ENCODE measurements at regions not wholly inside any gene's neighbourhood (a gene's known extent, or its start where the extent isn't known, plus 50 kb on each side); places are given as distances from the start of the nearest gene placed in this dataset.

GRCh38 chr10:110444004-110444337, 53.7 kb upstream of the DUSP5 start:
- DNase-seq (no peak), ATAC-seq (replicated peaks in 1 of 4) (no peak)
- Histone ChIP-seq H3K4me3 (ENCODE audit: control insufficient read depth in 1 of 2, extremely low read depth in 1 of 2, low read length in 1 of 2) (no peak overlapping the region), H3K27me3 (replicated peaks in 1 of 2; ENCODE audit: control insufficient read depth in 2 of 2, extremely low read depth in 1 of 2, insufficient read depth in 2 of 2, low read length in 1 of 2) (peaks cover 0 to 6% of the 10 kb centered on the region in 2 experiments), H3K36me3 (ENCODE audit: control insufficient read depth in 2 of 2, extremely low read depth in 1 of 2, insufficient read depth in 1 of 2, low read length in 1 of 2) (no peaks in the 10 kb centered on the region), H3K4me1 (ENCODE audit: control insufficient read depth in 1 of 2, extremely low read depth in 1 of 2, insufficient read depth in 2 of 2, low read length in 2 of 2) (peaks cover 0 to 11% of the 10 kb centered on the region in 2 experiments), H3K27ac (ENCODE audit: low read length) (no peak overlapping the region), H3K9me3 (no peaks in the 10 kb centered on the region)
- H3K9me3 Mint-ChIP-seq, result no peaks in the 10 kb centered on the region
- POLR2A ChIA-PET, result no interaction called here
- H3K4me3 Mint-ChIP-seq, result no peak overlapping the region
- CTCF ChIA-PET, result interaction anchor here in 1 of 2 donors (0.6 kb wide), 1 partner anchor 582 kb away, joined by 3 read pairs; no protein-coding TSS in a partner anchor
- H3K27me3 Mint-ChIP-seq, result peaks cover 0 to 8% of the 10 kb centered on the region in 2 donors
- H3K4me1 Mint-ChIP-seq, result peaks cover 8 to 13% (median 9%) of the 10 kb centered on the region in 3 donors
- H3K27ac Mint-ChIP-seq, result no peak overlapping the region
- H3K36me3 Mint-ChIP-seq, result no peaks in the 10 kb centered on the region

GRCh38 chr10:110445871-110446270, 51.8 kb upstream of the DUSP5 start:
- no peak overlapping the region for H3K27ac Mint-ChIP-seq
- no peak for ATAC-seq (replicated peaks in 1 of 4)
- DNase-seq, result no peak
- Histone ChIP-seq H3K36me3 (ENCODE audit: control insufficient read depth in 2 of 2, extremely low read depth in 1 of 2, insufficient read depth in 1 of 2, low read length in 1 of 2) (no peaks in the 10 kb centered on the region), H3K4me1 (ENCODE audit: control insufficient read depth in 1 of 2, extremely low read depth in 1 of 2, insufficient read depth in 2 of 2, low read length in 2 of 2) (peaks cover 0 to 11% of the 10 kb centered on the region in 2 experiments), H3K27me3 (replicated peaks in 1 of 2; ENCODE audit: control insufficient read depth in 2 of 2, extremely low read depth in 1 of 2, insufficient read depth in 2 of 2, low read length in 1 of 2) (peaks cover 0 to 6% of the 10 kb centered on the region in 2 experiments), H3K9me3 (no peaks in the 10 kb centered on the region), H3K27ac (ENCODE audit: low read length) (no peak overlapping the region), H3K4me3 (ENCODE audit: control insufficient read depth in 1 of 2, extremely low read depth in 1 of 2, low read length in 1 of 2) (no peak overlapping the region)
- ChIA-PET POLR2A (no interaction called here), CTCF (no interaction called here)
- WGBS (ENCODE audit: insufficient coverage), result 82% methylated on average over 6 of the region's 6 CpGs
- no peaks in the 10 kb centered on the region for H3K9me3 Mint-ChIP-seq
- H3K36me3 Mint-ChIP-seq, result no peaks in the 10 kb centered on the region
- H3K4me3 Mint-ChIP-seq, result no peak overlapping the region
- H3K27me3 Mint-ChIP-seq, result peaks cover 0 to 8% of the 10 kb centered on the region in 2 donors
- H3K4me1 Mint-ChIP-seq, result peaks cover 8 to 13% (median 9%) of the 10 kb centered on the region in 3 donors

- POLR2A ChIA-PET, result no interaction called here
- H3K36me3 ChIP-seq (ENCODE audit: control insufficient read depth in 2 of 2, extremely low read depth in 1 of 2, insufficient read depth in 1 of 2, low read length in 1 of 2), result no peaks in the 10 kb centered on the region
- Mint-ChIP-seq H3K9me3 (no peaks in the 10 kb centered on the region), H3K36me3 (no peaks in the 10 kb centered on the region), H3K27me3 (peaks cover 0 to 8% of the 10 kb centered on the region in 2 donors), H3K4me1 (peaks cover 8 to 11% (median 9%) of the 10 kb centered on the region in 3 donors), H3K4me3 (no peak overlapping the region), H3K27ac (no peak overlapping the region)
- ATAC-seq (replicated peaks in 1 of 4), result no peak
- CTCF ChIA-PET, result no interaction called here
- H3K27me3 ChIP-seq (replicated peaks in 1 of 2; ENCODE audit: control insufficient read depth in 2 of 2, extremely low read depth in 1 of 2, insufficient read depth in 2 of 2, low read length in 1 of 2), result peaks cover 0 to 6% of the 10 kb centered on the region in 2 experiments
- H3K9me3 ChIP-seq, result no peaks in the 10 kb centered on the region
- DNase-seq, result no peak
- no peak overlapping the region for H3K4me3 ChIP-seq (ENCODE audit: control insufficient read depth in 1 of 2, extremely low read depth in 1 of 2, low read length in 1 of 2)
- H3K4me1 ChIP-seq (ENCODE audit: control insufficient read depth in 1 of 2, extremely low read depth in 1 of 2, insufficient read depth in 2 of 2, low read length in 2 of 2), result peaks cover 0 to 9% of the 10 kb centered on the region in 2 experiments
- no peak overlapping the region for H3K27ac ChIP-seq (ENCODE audit: low read length)
- WGBS (ENCODE audit: insufficient coverage), result 83% methylated on average over 1 of the region's 1 CpG
Measured at GRCh38 chr10:110446277-110446676, 51.4 kb upstream of the DUSP5 start.

GRCh38 chr10:110446954-110447608, 50.6 kb upstream of the DUSP5 start:
- H3K27ac ChIP-seq (ENCODE audit: low read length), result no peak overlapping the region
- no peaks in the 10 kb centered on the region for H3K9me3 ChIP-seq
- H3K27me3 ChIP-seq (replicated peaks in 1 of 2; ENCODE audit: control insufficient read depth in 2 of 2, extremely low read depth in 1 of 2, insufficient read depth in 2 of 2, low read length in 1 of 2), result peaks cover 0 to 6% of the 10 kb centered on the region in 2 experiments
- CTCF ChIA-PET, result no interaction called here
- H3K4me1 Mint-ChIP-seq, result peaks cover 1 to 4% (median 2%) of the 10 kb centered on the region in 3 donors
- H3K4me3 Mint-ChIP-seq, result no peak overlapping the region
- H3K36me3 ChIP-seq (ENCODE audit: control insufficient read depth in 2 of 2, extremely low read depth in 1 of 2, insufficient read depth in 1 of 2, low read length in 1 of 2), result no peaks in the 10 kb centered on the region
- H3K27me3 Mint-ChIP-seq, result peaks cover 0 to 8% of the 10 kb centered on the region in 2 donors
- no peak overlapping the region for H3K27ac Mint-ChIP-seq
- H3K9me3 Mint-ChIP-seq, result no peaks in the 10 kb centered on the region
- 77% methylated on average over 4 of the region's 6 CpGs for WGBS (ENCODE audit: insufficient coverage)
- H3K4me1 ChIP-seq (ENCODE audit: control insufficient read depth in 1 of 2, extremely low read depth in 1 of 2, insufficient read depth in 2 of 2, low read length in 2 of 2), result peaks cover 0 to 1% of the 10 kb centered on the region in 2 experiments
- POLR2A ChIA-PET, result interaction anchor here in 1 of 2 donors (0.6 kb wide), 1 partner anchor 40 kb away, joined by 3 read pairs; no protein-coding TSS in a partner anchor
- ATAC-seq (replicated peaks in 1 of 4), result no peak
- H3K36me3 Mint-ChIP-seq, result no peaks in the 10 kb centered on the region
- DNase-seq, result no peak
- no peak overlapping the region for H3K4me3 ChIP-seq (ENCODE audit: control insufficient read depth in 1 of 2, extremely low read depth in 1 of 2, low read length in 1 of 2)

GRCh38 chr10:110447886-110448285, 49.8 kb upstream of the DUSP5 start:
- H3K4me3 Mint-ChIP-seq, result no peak overlapping the region
- H3K27ac Mint-ChIP-seq, result no peak overlapping the region
- H3K27ac ChIP-seq (ENCODE audit: low read length), result no peak overlapping the region
- no peaks in the 10 kb centered on the region for H3K9me3 Mint-ChIP-seq
- H3K4me3 ChIP-seq (ENCODE audit: control insufficient read depth in 1 of 2, extremely low read depth in 1 of 2, low read length in 1 of 2), result no peak overlapping the region
- ChIA-PET POLR2A (interaction anchor here in 1 of 2 donors (0.6 kb wide), 1 partner anchor 40 kb away, joined by 3 read pairs; no protein-coding TSS in a partner anchor), CTCF (interaction anchor here in 1 of 2 donors (1.0 kb wide), 1 partner anchor 94 kb away, joined by 5 read pairs; no protein-coding TSS in a partner anchor)
- no peak for ATAC-seq (replicated peaks in 1 of 4)
- H3K27me3 ChIP-seq (replicated peaks in 1 of 2; ENCODE audit: control insufficient read depth in 2 of 2, extremely low read depth in 1 of 2, insufficient read depth in 2 of 2, low read length in 1 of 2), result peaks cover 0 to 6% of the 10 kb centered on the region in 2 experiments
- no peaks in the 10 kb centered on the region for H3K36me3 ChIP-seq (ENCODE audit: control insufficient read depth in 2 of 2, extremely low read depth in 1 of 2, insufficient read depth in 1 of 2, low read length in 1 of 2)
- H3K36me3 Mint-ChIP-seq, result no peaks in the 10 kb centered on the region
- no peaks in the 10 kb centered on the region for H3K9me3 ChIP-seq
- 100% methylated on average over 1 of the region's 1 CpG for WGBS (ENCODE audit: insufficient coverage)
- no peak for DNase-seq
- H3K27me3 Mint-ChIP-seq, result peaks cover 0 to 8% of the 10 kb centered on the region in 2 donors
- H3K4me1 ChIP-seq (ENCODE audit: control insufficient read depth in 1 of 2, extremely low read depth in 1 of 2, insufficient read depth in 2 of 2, low read length in 2 of 2), result no peaks in the 10 kb centered on the region
- peaks cover 0 to under 1% (median 0%) of the 10 kb centered on the region in 3 donors for H3K4me1 Mint-ChIP-seq
